Left renal pelvis (tissue), 4 donors: ENCODE measurements at regions not wholly inside any gene's neighbourhood (a gene's known extent, or its start where the extent isn't known, plus 50 kb on each side); places are given as distances from the start of the nearest gene placed in this dataset.
"Not testable (repeated sequence)": the region's sequence is repeated elsewhere in the genome, so short reads cannot be mapped to it uniquely, and the experiment has no call there.

Source experiments
- DNase-seq, 4 donors: peaks; one replicate each; pipeline ENCODE4 v3.0.0-alpha.2; 2013; ENCODE audit warnings: low read depth in 4 of 4, low spot score in 3 of 4

GRCh38 chr13:37475966-37476365, 122.6 kb downstream of the POSTN start:
- no peak for DNase-seq

GRCh38 chr13:37475151-37475550, 123.4 kb downstream of the POSTN start:
- no peak for DNase-seq

- DNase-seq, result no peak
These were observed 125.5 kb downstream of the POSTN start for GRCh38 chr13:37473035-37473434.

- not testable (repeated sequence) for DNase-seq
These were observed 126.3 kb downstream of the POSTN start for GRCh38 chr13:37472266-37472665.

- no peak for DNase-seq
These were observed 138.4 kb downstream of the POSTN start for GRCh38 chr13:37460166-37460565.

GRCh38 chr13:37457612-37458011, 141.0 kb downstream of the POSTN start:
- DNase-seq, result no peak

GRCh38 chr13:37456506-37456905, 142.1 kb downstream of the POSTN start:
- DNase-seq, result no peak

GRCh38 chr13:37456041-37456440, 142.5 kb downstream of the POSTN start:
- DNase-seq, result no peak

- DNase-seq, result no peak
These were observed 145.3 kb downstream of the POSTN start for GRCh38 chr13:37453246-37453645.

- DNase-seq, result no peak
These were observed 148.3 kb downstream of the POSTN start for GRCh38 chr13:37450276-37450675.

- no peak for DNase-seq
These were observed 150.4 kb downstream of the POSTN start for GRCh38 chr13:37448153-37448552.

GRCh38 chr13:37446503-37446902, 152.1 kb downstream of the POSTN start:
- no peak for DNase-seq

GRCh38 chr13:37443538-37443937, 155.0 kb downstream of the POSTN start:
- no peak for DNase-seq

- DNase-seq, result no peak
These were observed 155.6 kb downstream of the POSTN start for GRCh38 chr13:37442996-37443395.

- DNase-seq, result no peak
These were observed 162.7 kb downstream of the POSTN start for GRCh38 chr13:37435881-37436280.

- DNase-seq, result no peak
These were observed 165.5 kb downstream of the POSTN start for GRCh38 chr13:37433086-37433485.

GRCh38 chr13:37429976-37430375, 168.6 kb downstream of the POSTN start:
- no peak for DNase-seq

- no peak for DNase-seq
These were observed 170.6 kb downstream of the POSTN start for GRCh38 chr13:37427843-37428494.

- DNase-seq, result no peak
These were observed 180.1 kb downstream of the POSTN start for GRCh38 chr13:37418490-37418889.

- DNase-seq, result no peak
These were observed 181.5 kb downstream of the POSTN start for GRCh38 chr13:37417060-37417441.

GRCh38 chr13:37416291-37417059, 182.1 kb downstream of the POSTN start:
- no peak for DNase-seq

GRCh38 chr13:37413161-37413560, 185.4 kb downstream of the POSTN start:
- no peak for DNase-seq
